ENCODE measurements at regions not wholly inside any gene's neighbourhood (a gene's known extent, or its start where the extent isn't known, plus 50 kb on each side); places are given as distances from the start of the nearest gene placed in this dataset.

GRCh38 chr2:238726670-238727584, 121.0 kb upstream of the TWIST2 start:
- H2AFZ ChIP-seq (ENCODE audit: insufficient read depth, low read depth, low read length, poor library complexity, severe bottlenecking), result no peak overlapping the region
- Mint-ChIP-seq H3K27ac (no peak overlapping the region), H3K9me3 (peaks cover 3 to 22% (median 11%) of the 10 kb centered on the region in 7 donors), H3K27me3 (ENCODE audit: low read depth in 3 of 3) (peaks cover 7 to 17% (median 9%) of the 10 kb centered on the region in 3 donors), H3K4me1 (peaks cover 25% of the 10 kb centered on the region), H3K36me3 (no peaks in the 10 kb centered on the region), H3K4me3 (no peak overlapping the region)
- no peak overlapping the region for H3K27ac ChIP-seq (ENCODE audit: low read depth in 1 of 2, low read length in 2 of 2)
- TF ChIP-seq, protein P1, sequence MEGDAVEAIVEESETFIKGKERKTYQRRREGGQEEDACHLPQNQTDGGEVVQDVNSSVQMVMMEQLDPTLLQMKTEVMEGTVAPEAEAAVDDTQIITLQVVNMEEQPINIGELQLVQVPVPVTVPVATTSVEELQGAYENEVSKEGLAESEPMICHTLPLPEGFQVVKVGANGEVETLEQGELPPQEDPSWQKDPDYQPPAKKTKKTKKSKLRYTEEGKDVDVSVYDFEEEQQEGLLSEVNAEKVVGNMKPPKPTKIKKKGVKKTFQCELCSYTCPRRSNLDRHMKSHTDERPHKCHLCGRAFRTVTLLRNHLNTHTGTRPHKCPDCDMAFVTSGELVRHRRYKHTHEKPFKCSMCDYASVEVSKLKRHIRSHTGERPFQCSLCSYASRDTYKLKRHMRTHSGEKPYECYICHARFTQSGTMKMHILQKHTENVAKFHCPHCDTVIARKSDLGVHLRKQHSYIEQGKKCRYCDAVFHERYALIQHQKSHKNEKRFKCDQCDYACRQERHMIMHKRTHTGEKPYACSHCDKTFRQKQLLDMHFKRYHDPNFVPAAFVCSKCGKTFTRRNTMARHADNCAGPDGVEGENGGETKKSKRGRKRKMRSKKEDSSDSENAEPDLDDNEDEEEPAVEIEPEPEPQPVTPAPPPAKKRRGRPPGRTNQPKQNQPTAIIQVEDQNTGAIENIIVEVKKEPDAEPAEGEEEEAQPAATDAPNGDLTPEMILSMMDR (IDR thresholded peaks at IDR 0.05), result no peak
- H4K20me1 ChIP-seq (ENCODE audit: insufficient read depth, low read length), result no peaks in the 10 kb centered on the region
- no peak overlapping the region for H3K4me2 ChIP-seq (replicated peaks; ENCODE audit: extremely low read depth, low read length, poor library complexity, severe bottlenecking)
- no peak overlapping the region for H3K4me3 ChIP-seq (replicated peaks in 1 of 3; ENCODE audit: low read depth in 2 of 3, low read length in 3 of 3)
- H3K27me3 ChIP-seq (ENCODE audit: control insufficient read depth in 2 of 2, insufficient read depth in 2 of 2, low read length in 2 of 2), result no peaks in the 10 kb centered on the region
- H3K36me3 ChIP-seq (replicated peaks in 1 of 2; ENCODE audit: control insufficient read depth in 1 of 2, insufficient read depth in 2 of 2, low read length in 2 of 2), result no peaks in the 10 kb centered on the region
- no peak for DNase-seq
- peaks cover 0 to 8% of the 10 kb centered on the region in 2 donors for H3K9me3 ChIP-seq (replicated peaks in 1 of 2; ENCODE audit: control insufficient read depth in 1 of 2, insufficient read depth in 1 of 2, low read length in 2 of 2)
- intact Hi-C loops (cut with micrococcal nuclease), result no loop called here
- H3K9ac ChIP-seq (ENCODE audit: insufficient read depth, low read length, poor library complexity, severe bottlenecking), result no peak overlapping the region
- H3K4me1 ChIP-seq (ENCODE audit: control insufficient read depth in 1 of 2, insufficient read depth in 2 of 2, low read length in 2 of 2), result peaks cover 18 to 20% of the 10 kb centered on the region in 2 donors
- no peaks in the 10 kb centered on the region for H3K79me2 ChIP-seq (ENCODE audit: insufficient read depth, low read length)
- WGBS (ENCODE audit: insufficient coverage), result 83% methylated on average over 13 of the region's 17 CpGs

DNA sequence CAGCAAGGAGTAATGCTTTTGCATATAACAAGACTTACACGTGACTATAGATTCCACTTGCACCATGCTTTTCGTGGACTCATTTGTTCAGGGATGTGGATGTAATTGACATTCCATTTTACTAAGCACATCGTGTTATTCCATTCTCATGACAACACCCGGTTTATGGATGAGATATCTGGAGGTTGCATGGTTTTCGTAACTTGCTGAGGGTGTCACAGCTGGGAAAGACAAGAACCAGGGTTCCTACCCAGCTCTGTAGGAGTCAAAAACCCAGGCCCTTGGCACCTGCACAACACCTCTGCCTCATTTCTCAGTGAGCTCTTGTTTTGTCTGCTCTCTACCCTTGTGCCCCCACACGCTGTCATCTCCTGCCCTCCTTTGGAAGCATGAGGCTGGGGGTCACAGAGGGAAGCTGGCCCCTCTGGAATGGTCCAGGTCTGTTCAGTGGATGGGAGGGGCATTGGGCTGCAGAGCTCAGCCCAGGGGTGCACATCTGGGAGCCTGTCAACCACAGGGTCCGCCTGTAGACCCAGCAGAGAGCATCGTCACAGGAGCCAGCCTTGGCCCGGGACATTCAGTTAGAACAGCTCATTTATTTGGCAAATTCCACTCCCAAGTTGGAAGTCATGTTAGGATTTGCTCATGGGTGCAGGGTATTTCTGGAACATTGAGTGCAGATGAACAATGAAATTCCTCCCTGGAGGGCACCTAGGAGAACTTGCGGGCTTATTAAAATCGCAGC, 120.1 kb upstream of the TWIST2 start:
- H3K36me3 Mint-ChIP-seq, result no peaks in the 10 kb centered on the region
- H3K4me1 Mint-ChIP-seq, result peaks cover 33% of the 10 kb centered on the region
- no peaks in the 10 kb centered on the region for H3K79me2 ChIP-seq (ENCODE audit: insufficient read depth, low read length)
- H3K4me2 ChIP-seq (replicated peaks; ENCODE audit: extremely low read depth, low read length, poor library complexity, severe bottlenecking), result no peak overlapping the region
- H2AFZ ChIP-seq (ENCODE audit: insufficient read depth, low read depth, low read length, poor library complexity, severe bottlenecking), result no peak overlapping the region
- H3K4me3 Mint-ChIP-seq, result no peak overlapping the region
- H3K9me3 ChIP-seq (replicated peaks in 1 of 2; ENCODE audit: control insufficient read depth in 1 of 2, insufficient read depth in 1 of 2, low read length in 2 of 2), result peaks cover 0 to 5% of the 10 kb centered on the region in 2 donors
- peaks cover 5 to 17% (median 9%) of the 10 kb centered on the region in 3 donors for H3K27me3 Mint-ChIP-seq (ENCODE audit: low read depth in 3 of 3)
- TF ChIP-seq, protein P1 (IDR thresholded peaks at IDR 0.05), result no peak
- 100% methylated on average over 3 of the region's 11 CpGs for WGBS (ENCODE audit: insufficient coverage)
- H4K20me1 ChIP-seq (ENCODE audit: insufficient read depth, low read length), result no peaks in the 10 kb centered on the region
- H3K27ac ChIP-seq (ENCODE audit: low read depth in 1 of 2, low read length in 2 of 2), result no peak overlapping the region
- no peaks in the 10 kb centered on the region for H3K27me3 ChIP-seq (ENCODE audit: control insufficient read depth in 2 of 2, insufficient read depth in 2 of 2, low read length in 2 of 2)
- no peak overlapping the region for H3K27ac Mint-ChIP-seq
- peaks cover 0 to 16% (median 6%) of the 10 kb centered on the region in 7 donors for H3K9me3 Mint-ChIP-seq
- intact Hi-C loops (cut with micrococcal nuclease), result no loop called here
- H3K9ac ChIP-seq (ENCODE audit: insufficient read depth, low read length, poor library complexity, severe bottlenecking), result no peak overlapping the region
- H3K4me1 ChIP-seq (ENCODE audit: control insufficient read depth in 1 of 2, insufficient read depth in 2 of 2, low read length in 2 of 2), result peaks cover 22 to 28% of the 10 kb centered on the region in 2 donors
- H3K36me3 ChIP-seq (replicated peaks in 1 of 2; ENCODE audit: control insufficient read depth in 1 of 2, insufficient read depth in 2 of 2, low read length in 2 of 2), result no peaks in the 10 kb centered on the region
- H3K4me3 ChIP-seq (replicated peaks in 1 of 3; ENCODE audit: low read depth in 2 of 3, low read length in 3 of 3), result no peak overlapping the region
- DNase-seq, result no peak

Measured in CD14-positive monocyte (primary cell).